AG04450 (cell line): ENCODE measurements at regions not wholly inside any gene's neighbourhood (a gene's known extent, or its start where the extent isn't known, plus 50 kb on each side); places are given as distances from the start of the nearest gene placed in this dataset.

Experiments
- CTCF ChIA-PET: fragments of 300-600, 350-600 bp; formaldehyde crosslinking; extraction: SDS; loops from one replicate; lab custom pipeline; 2022; ENCODE audit warnings: antibody characterized with exemption, inconsistent platforms; lab: Charles Lee
- POLR2A ChIA-PET: fragments of 350-600 bp; formaldehyde crosslinking; extraction: SDS; loops from one replicate; lab custom pipeline; 2021; ENCODE audit warnings: antibody characterized with exemption, inconsistent platforms; lab: Yijun Ruan, JAX
- DNase-seq: peaks from one replicate; pipeline ENCODE4 v3.0.0-alpha.2; 2011; ENCODE audit warnings: low read depth, low spot score
- H3K27ac ChIP-seq: one replicate; pipeline ENCODE4 v1.5.1; 2012; ENCODE audit warnings: low read depth, low read length, control low read depth
- H3K27me3 ChIP-seq: one replicate; pipeline ENCODE4 v1.6.0; 2012; ENCODE audit warnings: low read length; ENCODE audit not compliant: control insufficient read depth, insufficient read depth
- H3K4me3 ChIP-seq: 2 replicates; pipeline ENCODE4 v1.5.1; 2011; ENCODE audit warnings: mild to moderate bottlenecking, low read depth, low read length, control low read depth
- H3K9me3 ChIP-seq: 2 replicates; pipeline ENCODE4 v1.5.1; 2012; ENCODE audit warnings: low read length; ENCODE audit not compliant: control insufficient read depth, insufficient read depth
- CTCF ChIP-seq: IDR thresholded peaks from 2 replicates; pipeline ENCODE4 v1.5.1; 2011; ENCODE audit warnings: low read depth, low read length, control low read depth, inconsistent platforms

- POLR2A ChIA-PET = no interaction called here
- no peaks in the 10 kb centered on the region for H3K27me3 ChIP-seq
- H3K27ac ChIP-seq = no peak overlapping the region
- H3K4me3 ChIP-seq = no peak overlapping the region
- CTCF ChIA-PET = no interaction called here
- no peak for TF ChIP-seq CTCF
- no peak for DNase-seq
- H3K9me3 ChIP-seq = no peaks in the 10 kb centered on the region
Observed at GRCh38 chrX:39603230-39603629, 494.5 kb downstream of the BCOR start.

GRCh38 chrX:39605183-39605582 is 492.6 kb downstream of the BCOR start:
- CTCF ChIA-PET = interaction anchor here (0.5 kb wide), 1 partner anchor 45 kb away, joined by 4 read pairs; no protein-coding TSS in a partner anchor
- no peak for TF ChIP-seq CTCF
- H3K4me3 ChIP-seq = no peak overlapping the region
- H3K9me3 ChIP-seq = no peaks in the 10 kb centered on the region
- no peak for DNase-seq
- POLR2A ChIA-PET = no interaction called here
- H3K27ac ChIP-seq = no peak overlapping the region
- no peaks in the 10 kb centered on the region for H3K27me3 ChIP-seq

- H3K4me3 ChIP-seq = no peak overlapping the region
- ChIA-PET CTCF (interaction anchor here (0.5 kb wide), 1 partner anchor 46 kb away, joined by 4 read pairs; no protein-coding TSS in a partner anchor), POLR2A (no interaction called here)
- no peak for DNase-seq
- no peak for TF ChIP-seq CTCF
- no peaks in the 10 kb centered on the region for H3K27me3 ChIP-seq
- no peaks in the 10 kb centered on the region for H3K9me3 ChIP-seq
- no peak overlapping the region for H3K27ac ChIP-seq
Observed at GRCh38 chrX:39605866-39606265, 491.9 kb downstream of the BCOR start.

- H3K27me3 ChIP-seq = peaks cover 9% of the 10 kb centered on the region
- DNase-seq = no peak
- H3K9me3 ChIP-seq = no peaks in the 10 kb centered on the region
- H3K4me3 ChIP-seq = no peak overlapping the region
- ChIA-PET CTCF (no interaction called here), POLR2A (no interaction called here)
- TF ChIP-seq CTCF = no peak
- H3K27ac ChIP-seq = no peak overlapping the region
Observed at GRCh38 chrX:39609941-39610340, 487.8 kb downstream of the BCOR start.

GRCh38 chrX:39611468-39611867 is 486.3 kb downstream of the BCOR start:
- TF ChIP-seq CTCF = no peak
- H3K27me3 ChIP-seq = peaks cover 9% of the 10 kb centered on the region
- no peak overlapping the region for H3K27ac ChIP-seq
- POLR2A ChIA-PET = no interaction called here
- no peaks in the 10 kb centered on the region for H3K9me3 ChIP-seq
- no peak for DNase-seq
- no peak overlapping the region for H3K4me3 ChIP-seq
- CTCF ChIA-PET = no interaction called here
